ENCODE measurements at regions not wholly inside any gene's neighbourhood (a gene's known extent, or its start where the extent isn't known, plus 50 kb on each side); places are given as distances from the start of the nearest gene placed in this dataset.

DNA sequence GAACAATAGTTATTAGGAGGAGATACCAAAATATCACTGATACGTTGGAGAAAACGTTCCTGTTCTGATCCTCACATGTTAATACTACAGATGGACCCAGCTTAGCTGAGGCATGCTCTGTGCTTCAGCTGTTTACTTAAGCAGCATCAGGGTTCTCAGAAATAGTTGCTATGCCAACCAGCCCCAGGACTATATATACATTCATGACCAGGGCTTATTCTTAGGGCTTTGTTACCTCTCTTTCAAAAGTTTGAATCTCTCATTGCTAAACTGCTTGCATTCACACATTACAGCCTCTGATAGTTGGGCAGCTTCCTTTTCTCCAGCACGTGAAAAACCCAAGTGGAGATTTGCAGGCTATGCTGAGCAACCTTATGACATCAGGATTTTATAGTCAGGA, 800.4 kb downstream of the DIAPH3 start:
- no peak for DNase-seq
- Histone ChIP-seq H3K9me3 (ENCODE audit: control extremely low read depth in 1 of 3, control insufficient read depth in 2 of 3, insufficient read depth in 1 of 3, low read length in 2 of 3) (no peaks in the 10 kb centered on the region), H3K4me3 (ENCODE audit: control extremely low read depth in 1 of 5, extremely low read depth in 1 of 5, insufficient read depth in 1 of 5, low read depth in 2 of 5, low read length in 4 of 5) (no peak overlapping the region), H3K79me2 (ENCODE audit: control insufficient read depth, insufficient read depth, low read length) (no peaks in the 10 kb centered on the region), H3K36me3 (replicated peaks in 1 of 2; ENCODE audit: control extremely low read depth in 1 of 2, control insufficient read depth in 1 of 2, extremely low read depth in 1 of 2, insufficient read depth in 2 of 2, low read length in 1 of 2) (no peaks in the 10 kb centered on the region), H3K27ac (ENCODE audit: low read length in 2 of 2) (no peak overlapping the region), H3K4me1 (ENCODE audit: control insufficient read depth in 2 of 2, insufficient read depth in 2 of 2, low read length in 2 of 2) (no peaks in the 10 kb centered on the region), H3K4me2 (replicated peaks; ENCODE audit: low read depth, low read length, poor library complexity, severe bottlenecking) (no peak overlapping the region), H4K20me1 (ENCODE audit: control insufficient read depth, insufficient read depth, low read length, poor library complexity, severe bottlenecking) (no peaks in the 10 kb centered on the region), H3K27me3 (replicated peaks in 1 of 4; ENCODE audit: control extremely low read depth in 1 of 4, control insufficient read depth in 3 of 4, insufficient read depth in 4 of 4, low read length in 3 of 4) (no peaks in the 10 kb centered on the region), H3K9ac (ENCODE audit: low read length) (no peak overlapping the region), H2AFZ (ENCODE audit: insufficient read depth, low read depth, low read length, poor library complexity, severe bottlenecking) (no peak overlapping the region)
- ChIA-PET POLR2A (no interaction called here), CTCF (no interaction called here)
- no peak overlapping the region for H3K4me3 Mint-ChIP-seq
- no peak overlapping the region for H3K27ac Mint-ChIP-seq
- no peak for ATAC-seq (ENCODE audit: low read depth)
- no peaks in the 10 kb centered on the region for H3K4me1 Mint-ChIP-seq
- no peaks in the 10 kb centered on the region for H3K9me3 Mint-ChIP-seq (ENCODE audit: insufficient read depth)
- TF ChIP-seq EZH2 (IDR thresholded peaks at IDR 0.05; ENCODE audit: borderline replicate concordance, insufficient read depth, low read depth, low read length, poor library complexity, severe bottlenecking): no peak
- TF ChIP-seq, protein P1, sequence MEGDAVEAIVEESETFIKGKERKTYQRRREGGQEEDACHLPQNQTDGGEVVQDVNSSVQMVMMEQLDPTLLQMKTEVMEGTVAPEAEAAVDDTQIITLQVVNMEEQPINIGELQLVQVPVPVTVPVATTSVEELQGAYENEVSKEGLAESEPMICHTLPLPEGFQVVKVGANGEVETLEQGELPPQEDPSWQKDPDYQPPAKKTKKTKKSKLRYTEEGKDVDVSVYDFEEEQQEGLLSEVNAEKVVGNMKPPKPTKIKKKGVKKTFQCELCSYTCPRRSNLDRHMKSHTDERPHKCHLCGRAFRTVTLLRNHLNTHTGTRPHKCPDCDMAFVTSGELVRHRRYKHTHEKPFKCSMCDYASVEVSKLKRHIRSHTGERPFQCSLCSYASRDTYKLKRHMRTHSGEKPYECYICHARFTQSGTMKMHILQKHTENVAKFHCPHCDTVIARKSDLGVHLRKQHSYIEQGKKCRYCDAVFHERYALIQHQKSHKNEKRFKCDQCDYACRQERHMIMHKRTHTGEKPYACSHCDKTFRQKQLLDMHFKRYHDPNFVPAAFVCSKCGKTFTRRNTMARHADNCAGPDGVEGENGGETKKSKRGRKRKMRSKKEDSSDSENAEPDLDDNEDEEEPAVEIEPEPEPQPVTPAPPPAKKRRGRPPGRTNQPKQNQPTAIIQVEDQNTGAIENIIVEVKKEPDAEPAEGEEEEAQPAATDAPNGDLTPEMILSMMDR (IDR thresholded peaks at IDR 0.05): no peak
- intact Hi-C loops (cut with micrococcal nuclease): no loop called here
- WGBS (ENCODE audit: insufficient coverage): 86% methylated on average over 2 of the region's 3 CpGs
- H3K27me3 Mint-ChIP-seq: no peaks in the 10 kb centered on the region

DNA sequence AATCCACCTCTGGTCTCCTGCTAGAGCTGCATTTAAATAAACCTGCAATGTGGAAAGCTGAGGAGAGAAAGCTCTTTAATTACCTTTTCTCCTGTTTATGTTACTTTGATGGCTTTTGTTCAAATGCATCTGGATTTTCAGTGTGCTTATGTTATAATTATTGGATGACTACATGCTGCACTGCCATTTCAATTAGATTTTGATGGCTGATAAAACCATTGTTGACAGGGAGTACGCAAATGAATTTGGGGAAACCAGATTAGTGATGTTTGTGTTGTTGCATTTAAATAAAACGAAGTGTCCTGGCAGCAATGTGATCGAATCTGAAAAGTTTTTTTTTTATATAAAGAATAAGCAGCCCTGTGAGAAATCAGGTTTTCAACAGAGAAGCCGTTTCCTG, 799.8 kb downstream of the DIAPH3 start:
- Mint-ChIP-seq H3K4me1 (no peaks in the 10 kb centered on the region), H3K27ac (no peak overlapping the region), H3K9me3 (ENCODE audit: insufficient read depth) (no peaks in the 10 kb centered on the region), H3K4me3 (no peak overlapping the region), H3K27me3 (no peaks in the 10 kb centered on the region)
- no peaks in the 10 kb centered on the region for H3K79me2 ChIP-seq (ENCODE audit: control insufficient read depth, insufficient read depth, low read length)
- DNase-seq (no peak), ATAC-seq (ENCODE audit: low read depth) (no peak)
- H3K4me2 ChIP-seq (replicated peaks; ENCODE audit: low read depth, low read length, poor library complexity, severe bottlenecking): no peak overlapping the region
- no peaks in the 10 kb centered on the region for H3K4me1 ChIP-seq (ENCODE audit: control insufficient read depth in 2 of 2, insufficient read depth in 2 of 2, low read length in 2 of 2)
- no peaks in the 10 kb centered on the region for H3K36me3 ChIP-seq (replicated peaks in 1 of 2; ENCODE audit: control extremely low read depth in 1 of 2, control insufficient read depth in 1 of 2, extremely low read depth in 1 of 2, insufficient read depth in 2 of 2, low read length in 1 of 2)
- no peak overlapping the region for H3K4me3 ChIP-seq (ENCODE audit: control extremely low read depth in 1 of 5, extremely low read depth in 1 of 5, insufficient read depth in 1 of 5, low read depth in 2 of 5, low read length in 4 of 5)
- ChIA-PET POLR2A (no interaction called here), CTCF (interaction anchor here (0.7 kb wide), 1 partner anchor 39 kb away, joined by 3 read pairs; no protein-coding TSS in a partner anchor)
- H3K27me3 ChIP-seq (replicated peaks in 1 of 4; ENCODE audit: control extremely low read depth in 1 of 4, control insufficient read depth in 3 of 4, insufficient read depth in 4 of 4, low read length in 3 of 4): no peaks in the 10 kb centered on the region
- H2AFZ ChIP-seq (ENCODE audit: insufficient read depth, low read depth, low read length, poor library complexity, severe bottlenecking): no peak overlapping the region
- no peaks in the 10 kb centered on the region for H3K9me3 ChIP-seq (ENCODE audit: control extremely low read depth in 1 of 3, control insufficient read depth in 2 of 3, insufficient read depth in 1 of 3, low read length in 2 of 3)
- intact Hi-C loops (cut with micrococcal nuclease): no loop called here
- H3K9ac ChIP-seq (ENCODE audit: low read length): no peak overlapping the region
- TF ChIP-seq, protein P1 (IDR thresholded peaks at IDR 0.05): no peak
- TF ChIP-seq EZH2 (IDR thresholded peaks at IDR 0.05; ENCODE audit: borderline replicate concordance, insufficient read depth, low read depth, low read length, poor library complexity, severe bottlenecking): no peak
- H3K27ac ChIP-seq (ENCODE audit: low read length in 2 of 2): no peak overlapping the region
- H4K20me1 ChIP-seq (ENCODE audit: control insufficient read depth, insufficient read depth, low read length, poor library complexity, severe bottlenecking): no peaks in the 10 kb centered on the region
- WGBS (ENCODE audit: insufficient coverage): no CpG with 5 or more reads among the region's 4 CpGs
